HG03175 (cell line): ENCODE measurements at regions not wholly inside any gene's neighbourhood (a gene's known extent, or its start where the extent isn't known, plus 50 kb on each side); places are given as distances from the start of the nearest gene placed in this dataset.

ENCODE experiments used
- ATAC-seq: cut with Tn5 transposase; IDR thresholded peaks from one replicate; pipeline ENCODE4 v1.9.1; 2021; ENCODE audit warnings: mild to moderate bottlenecking, moderate library complexity; ENCODE audit not compliant: unreplicated experiment

DNA sequence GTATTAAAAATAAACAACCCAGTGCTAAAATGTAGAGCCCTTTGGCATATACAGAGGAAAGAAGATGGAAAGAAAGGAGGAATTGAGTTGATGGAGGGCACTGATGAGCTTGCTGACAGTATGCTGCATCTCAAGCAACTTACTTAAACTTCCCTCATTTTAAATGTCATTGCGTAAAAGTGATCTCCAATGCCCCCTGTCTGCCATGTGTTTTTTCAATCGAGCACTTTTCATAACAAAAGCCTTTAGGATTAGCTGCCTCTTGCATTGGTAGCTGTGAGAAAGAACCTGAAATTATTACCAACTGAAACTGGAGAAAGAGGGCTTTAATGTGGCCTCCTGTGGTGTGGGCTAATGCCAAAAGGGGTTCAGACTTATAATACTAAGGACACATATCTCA is 541.6 kb downstream of the SUCLA2 start:
- ATAC-seq: no peak

DNA sequence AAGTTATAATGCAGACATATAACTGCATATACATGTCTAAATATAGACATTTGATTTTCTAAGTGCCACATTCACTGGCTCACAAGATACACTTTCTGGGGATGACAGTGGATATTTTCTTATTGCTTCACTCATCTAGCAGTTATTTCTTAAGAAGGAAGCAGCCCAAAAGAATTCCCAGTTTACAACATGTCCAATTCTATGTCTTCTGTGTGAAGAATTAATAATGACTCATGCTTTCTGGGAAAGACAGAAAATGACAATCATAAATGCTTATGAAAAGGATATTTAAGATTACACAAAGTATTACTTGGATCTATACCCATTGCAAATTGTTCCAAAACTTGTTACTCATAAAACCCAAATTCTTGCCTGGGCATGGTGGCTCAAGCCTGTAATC is 543.4 kb downstream of the SUCLA2 start:
- ATAC-seq: no peak

DNA sequence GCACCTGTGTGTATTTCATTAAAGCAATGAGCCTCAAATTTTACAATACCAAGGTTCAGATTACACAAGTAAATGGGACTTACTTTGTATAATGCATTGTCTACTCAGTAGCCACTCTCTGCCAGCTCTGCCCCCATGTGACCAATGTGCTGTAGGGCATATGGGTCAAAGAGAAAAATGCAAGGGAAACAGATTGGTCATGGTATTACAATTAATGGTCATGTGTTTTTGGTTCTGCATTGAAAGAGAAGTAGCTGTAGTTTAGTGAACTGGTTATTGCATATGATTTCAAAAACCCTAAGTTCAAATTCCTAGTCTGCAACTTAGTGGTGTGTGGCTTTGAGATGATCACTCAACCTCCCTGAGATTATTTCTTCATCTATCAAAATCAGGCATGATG is 545.4 kb downstream of the SUCLA2 start:
- ATAC-seq: no peak

DNA sequence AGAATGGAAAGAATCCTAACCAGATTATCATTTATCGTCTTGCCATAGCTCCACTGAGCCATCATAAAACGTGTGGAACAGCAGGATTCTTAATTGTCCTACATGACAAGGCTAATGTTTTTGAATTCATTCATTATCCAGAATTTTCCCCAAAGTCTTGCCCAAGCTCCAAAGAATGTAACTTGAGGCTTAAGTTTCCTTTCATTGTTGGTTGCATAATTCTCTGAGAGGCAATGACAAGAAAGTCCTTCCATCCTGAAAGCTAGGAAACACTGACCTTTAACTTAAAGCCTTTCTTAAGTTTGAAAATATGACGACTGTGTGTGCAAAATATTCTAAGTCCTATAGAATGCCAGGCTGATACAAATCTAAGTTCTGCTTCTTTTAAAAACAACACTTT is 546.1 kb downstream of the SUCLA2 start:
- ATAC-seq: no peak

DNA sequence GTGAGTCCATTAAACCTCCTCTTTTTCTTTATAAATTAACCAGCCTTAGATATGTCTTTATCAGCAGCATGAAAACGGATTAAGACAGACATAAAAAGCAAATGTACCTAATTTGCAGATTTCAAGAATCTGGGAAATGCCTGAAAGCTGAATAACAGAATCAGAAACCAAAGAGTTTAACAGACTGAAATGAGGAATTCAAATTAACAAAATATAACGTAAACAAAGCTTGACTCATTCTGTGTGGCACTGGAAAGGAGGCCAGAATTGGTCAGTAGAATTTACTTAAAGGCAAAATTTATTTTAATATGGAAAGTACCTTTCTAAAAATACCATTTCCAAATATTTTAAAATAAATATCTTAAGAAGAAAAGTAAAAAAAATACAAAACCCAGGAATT is 540.6 kb upstream of the HTR2A start:
- ATAC-seq: no peak

DNA sequence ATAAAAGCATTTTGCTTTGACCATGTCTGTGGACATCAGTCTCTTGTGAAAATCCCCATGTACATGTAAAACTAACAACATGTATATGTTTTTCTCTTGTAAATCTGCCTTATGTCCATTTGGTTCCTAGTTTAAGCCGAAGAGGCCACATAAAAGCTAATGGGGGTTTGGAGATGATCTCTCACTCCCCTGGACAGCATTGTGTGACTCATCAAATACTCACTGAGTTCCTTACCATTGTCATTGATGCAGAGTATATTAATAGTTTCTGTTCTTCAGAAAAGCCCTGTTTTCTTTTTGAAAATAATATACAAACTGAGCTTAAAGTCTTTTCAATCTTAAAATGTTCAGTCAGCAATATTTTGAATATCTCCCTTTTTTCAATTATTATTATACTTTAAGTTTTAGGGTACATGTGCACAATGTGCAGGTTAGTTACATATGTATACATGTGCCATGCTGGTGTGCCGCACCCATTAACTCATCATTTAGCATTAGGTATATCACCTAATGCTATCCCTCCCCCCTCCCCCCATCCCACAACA is 536.7 kb upstream of the HTR2A start:
- ATAC-seq: no peak

DNA sequence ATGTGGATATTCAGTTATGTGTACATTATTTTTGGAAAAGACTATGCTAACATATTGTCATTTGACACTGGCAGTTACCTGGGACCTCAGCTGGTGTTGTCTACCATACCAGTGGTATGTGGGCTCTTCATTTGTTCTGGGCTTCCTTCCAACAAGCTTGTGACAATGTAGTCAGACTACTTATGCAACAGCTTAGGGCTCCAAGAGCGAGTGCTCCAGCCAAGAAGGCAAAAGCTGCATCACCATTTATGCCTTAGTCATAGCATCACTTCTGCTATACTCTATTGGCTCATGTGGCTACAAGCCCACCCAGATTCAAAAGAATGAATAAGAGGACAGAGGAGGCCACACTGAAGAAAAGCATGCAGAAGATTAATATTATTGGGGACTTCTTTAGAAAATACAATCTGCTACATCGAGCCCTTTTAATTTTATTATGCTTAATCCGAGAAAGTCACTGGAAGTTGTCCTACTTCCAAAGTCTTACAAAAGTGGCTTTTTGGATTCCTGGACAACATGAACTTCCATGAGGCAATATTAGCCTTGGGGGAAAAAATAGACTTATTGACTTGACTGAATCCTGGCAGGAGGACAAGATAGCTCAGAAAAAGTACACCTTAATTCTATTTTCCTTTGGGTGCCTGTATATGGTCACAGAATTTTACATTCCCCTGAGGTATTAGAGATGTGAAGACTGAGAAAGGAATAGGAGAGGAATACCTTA is 529.4 kb upstream of the HTR2A start:
- ATAC-seq: no peak

DNA sequence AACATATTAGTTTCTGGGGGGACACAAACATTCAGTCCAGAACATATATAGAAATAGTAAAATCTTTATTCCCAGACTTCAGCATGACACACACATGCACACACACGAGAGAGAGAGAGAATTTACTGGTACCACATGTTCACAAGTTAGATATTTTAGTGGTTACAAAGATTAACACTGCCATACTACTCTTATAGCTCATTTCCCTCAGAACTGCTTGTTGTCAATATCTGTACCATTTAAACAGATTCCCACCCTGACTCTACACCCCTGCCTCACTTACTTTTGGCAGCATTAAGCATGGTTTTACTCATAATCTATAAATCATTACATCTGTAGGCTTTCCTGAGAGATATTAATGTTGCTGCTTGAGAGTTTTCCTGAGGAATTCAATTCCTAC is 524.7 kb upstream of the HTR2A start:
- ATAC-seq: no peak

DNA sequence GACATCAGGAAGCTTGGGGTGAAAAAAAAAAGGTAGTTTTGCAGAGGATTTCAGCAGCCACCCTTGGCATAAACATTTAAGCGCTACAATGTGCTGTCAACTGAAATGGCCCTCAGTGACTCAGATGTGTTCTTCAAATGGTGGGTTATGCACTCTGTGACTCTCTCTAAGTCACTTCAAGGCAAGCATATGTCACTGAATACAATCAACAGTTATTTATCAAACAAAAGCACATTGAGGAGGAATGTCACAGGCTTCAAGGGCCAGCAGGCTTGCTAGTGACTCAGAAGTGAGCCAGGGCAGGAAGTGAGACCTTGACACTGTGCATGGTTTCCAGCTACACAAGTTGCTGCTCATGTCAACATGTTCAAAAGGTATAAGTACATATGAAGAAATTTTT is 523.7 kb upstream of the HTR2A start:
- no peak for ATAC-seq

DNA sequence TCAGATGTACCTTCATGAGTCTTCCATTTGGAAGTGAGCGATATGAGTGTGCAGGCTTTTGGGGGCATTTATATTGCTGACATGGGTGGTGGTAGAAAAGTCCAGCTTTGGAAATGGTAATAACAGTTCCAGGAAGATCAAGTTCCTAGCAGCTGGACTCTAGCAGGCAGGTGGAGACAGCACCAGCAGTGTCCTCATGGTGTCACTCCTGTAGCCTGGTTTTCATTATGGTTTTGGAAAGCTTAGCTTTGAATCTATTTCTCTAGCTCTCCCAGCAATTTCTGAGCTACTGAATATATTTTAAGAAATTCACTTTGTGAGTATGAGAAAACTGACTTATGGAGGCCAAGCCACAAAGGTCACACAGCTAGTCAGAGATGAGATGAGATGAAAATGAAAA is 523.2 kb upstream of the HTR2A start:
- no peak for ATAC-seq

DNA sequence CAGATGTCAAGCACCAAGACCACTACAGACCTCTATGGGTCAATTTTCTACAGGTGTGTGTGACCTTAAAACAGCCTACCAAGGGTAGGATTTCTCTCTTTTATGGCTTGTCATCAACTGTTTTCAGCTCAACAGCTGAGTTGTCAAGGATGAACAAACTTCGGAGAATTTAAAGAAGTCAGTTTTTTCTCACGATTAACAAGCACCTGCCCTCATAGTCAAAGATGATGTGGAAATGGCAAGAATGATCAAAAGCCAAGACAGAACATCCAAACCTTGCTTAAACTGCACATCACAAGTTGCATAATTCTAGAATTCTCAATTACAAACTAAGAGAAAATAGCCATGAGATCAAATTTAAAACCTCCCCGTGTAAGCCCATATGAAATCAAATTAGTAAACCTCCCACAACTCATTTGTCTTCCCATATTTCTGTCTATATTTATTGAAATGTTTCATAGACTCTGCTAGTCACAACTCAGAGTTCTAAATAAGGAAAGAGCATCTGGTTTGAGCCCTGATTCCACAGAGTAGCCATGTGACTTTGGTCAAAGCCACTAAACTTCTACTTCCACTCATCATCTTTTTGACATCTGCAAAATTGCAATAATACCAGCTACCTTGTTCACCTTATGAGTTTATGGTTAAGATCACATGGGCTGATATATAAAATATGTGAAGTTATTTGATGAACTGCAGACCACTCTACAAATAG is 521.5 kb upstream of the HTR2A start:
- no peak for ATAC-seq

DNA sequence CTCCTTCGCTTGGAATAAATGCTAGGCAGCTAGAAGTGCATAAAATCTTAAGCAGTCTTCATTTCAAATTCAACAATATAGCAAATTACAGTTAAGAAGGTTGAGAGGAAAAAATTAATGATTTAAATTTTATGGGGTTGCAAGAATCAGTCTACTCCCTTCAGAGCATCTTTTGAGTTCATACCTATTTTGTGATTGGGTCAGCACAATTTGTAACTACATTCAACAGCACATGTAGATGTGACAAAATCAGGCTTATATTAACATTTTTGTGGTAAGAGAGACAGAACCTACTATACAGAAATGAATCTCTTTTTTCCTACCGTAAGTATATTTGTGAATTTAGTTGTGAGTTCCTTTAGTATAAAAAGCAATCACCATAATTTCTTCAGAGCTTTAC is 520.6 kb upstream of the HTR2A start:
- ATAC-seq: no peak

DNA sequence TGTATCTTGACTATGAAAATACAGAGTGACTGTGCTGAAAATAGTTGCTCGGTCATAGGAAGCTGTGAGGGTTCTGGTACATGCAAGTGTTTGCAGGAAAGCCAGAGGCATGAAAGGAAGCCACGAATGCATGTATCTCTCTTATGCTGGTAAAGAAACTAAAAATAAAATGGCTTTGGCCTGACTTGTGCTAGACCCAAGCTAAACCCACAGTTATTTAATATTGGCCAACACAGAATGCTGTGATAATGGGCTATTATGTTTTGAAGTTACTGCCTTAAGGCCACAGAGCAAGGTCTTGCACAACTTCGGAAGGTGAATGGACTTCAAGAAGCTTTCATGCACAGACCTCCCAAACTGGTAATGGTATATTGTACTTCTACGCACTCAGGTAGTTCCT is 518.2 kb upstream of the HTR2A start:
- no peak for ATAC-seq

DNA sequence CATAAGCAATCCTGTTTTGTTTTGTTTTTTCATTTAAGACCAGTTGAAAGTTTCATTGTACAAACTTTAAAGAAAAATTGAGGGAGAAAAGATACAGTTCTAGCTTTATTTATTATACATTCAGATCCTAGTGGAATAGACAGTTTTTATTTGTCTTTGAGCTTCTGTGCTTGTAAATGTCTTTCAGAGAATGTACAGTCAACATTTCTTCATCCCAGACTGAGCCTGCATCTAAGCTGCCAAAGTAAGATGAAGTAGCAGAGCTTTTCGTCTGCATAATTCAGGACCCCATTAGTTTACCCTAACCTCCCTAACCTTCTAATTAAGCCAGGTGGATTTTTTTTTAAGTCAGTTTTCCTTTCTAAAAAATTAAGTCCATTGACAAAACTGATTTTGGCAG is 516.7 kb upstream of the HTR2A start:
- ATAC-seq: no peak

DNA sequence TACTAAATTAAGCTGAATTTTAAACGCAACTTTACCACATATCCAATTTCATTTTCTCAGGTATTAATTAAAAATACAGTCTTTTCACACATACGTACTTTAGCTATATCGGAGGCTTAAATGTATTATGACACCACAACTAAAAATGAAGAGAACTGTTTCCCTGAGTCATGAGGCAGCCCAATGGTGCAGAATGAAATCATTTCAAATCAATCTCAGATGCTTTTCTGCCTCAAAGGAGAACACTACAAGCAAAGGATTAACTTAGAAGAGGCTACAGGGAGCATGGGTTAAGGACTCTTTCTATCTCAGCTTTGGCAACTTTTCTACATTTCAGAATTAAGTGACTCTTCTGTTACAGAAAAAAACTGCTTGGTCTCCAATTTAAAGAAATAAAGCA is 516.3 kb upstream of the HTR2A start:
- ATAC-seq: no peak

DNA sequence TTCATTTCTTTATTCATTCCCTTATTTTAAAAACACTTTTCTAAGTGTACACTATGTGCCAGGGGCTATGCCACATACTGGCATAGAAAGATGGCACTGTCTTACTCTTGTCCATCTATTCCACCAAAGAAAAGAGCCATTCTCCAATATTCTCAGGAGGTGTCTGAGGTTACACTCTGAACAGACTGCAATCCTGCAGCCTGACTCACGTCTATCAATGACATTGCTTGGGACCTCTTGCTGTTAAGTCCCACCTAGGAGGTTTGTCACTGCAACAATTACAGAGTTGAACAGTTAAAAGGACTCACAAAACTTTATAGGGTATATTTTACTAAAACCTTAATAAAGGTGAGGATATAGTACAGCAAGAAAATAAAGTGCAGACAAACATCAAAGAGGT is 512.9 kb upstream of the HTR2A start:
- no peak for ATAC-seq

DNA sequence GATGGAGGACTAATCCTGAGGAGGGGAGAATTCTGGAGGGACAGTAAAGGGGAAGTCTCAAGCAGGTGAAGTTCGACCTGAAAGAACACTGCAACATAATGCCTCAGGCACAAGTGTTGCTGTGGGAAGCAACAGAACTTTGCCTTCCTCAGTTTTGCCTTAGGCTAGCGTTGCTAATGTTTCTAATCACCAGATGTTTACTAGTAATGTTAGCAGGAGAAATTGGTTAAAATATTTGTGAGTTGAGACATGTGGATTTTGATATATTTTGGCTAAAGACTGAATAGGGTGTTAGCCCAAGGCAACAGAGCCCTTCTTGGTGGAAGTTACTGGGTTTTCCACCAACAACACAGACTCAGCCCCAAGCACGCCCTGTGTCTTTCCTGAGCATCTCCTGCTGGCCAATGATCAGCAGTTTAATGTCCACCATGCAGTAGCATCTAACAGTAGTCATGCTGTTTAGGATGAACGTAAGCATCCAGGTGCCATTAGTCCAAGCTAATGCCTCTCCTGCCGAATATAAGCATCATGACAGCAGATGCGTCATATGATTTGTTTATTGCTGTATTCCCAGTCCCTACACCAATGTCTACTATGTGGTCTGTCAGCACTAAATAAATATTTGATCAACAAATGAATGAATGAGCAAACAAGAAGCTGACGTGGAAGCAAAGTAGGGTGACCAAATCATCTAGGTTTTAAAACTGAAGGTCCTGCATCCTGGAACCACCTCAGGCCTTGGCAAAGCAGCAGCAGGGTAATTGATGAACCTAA is 511.9 kb upstream of the HTR2A start:
- no peak for ATAC-seq

DNA sequence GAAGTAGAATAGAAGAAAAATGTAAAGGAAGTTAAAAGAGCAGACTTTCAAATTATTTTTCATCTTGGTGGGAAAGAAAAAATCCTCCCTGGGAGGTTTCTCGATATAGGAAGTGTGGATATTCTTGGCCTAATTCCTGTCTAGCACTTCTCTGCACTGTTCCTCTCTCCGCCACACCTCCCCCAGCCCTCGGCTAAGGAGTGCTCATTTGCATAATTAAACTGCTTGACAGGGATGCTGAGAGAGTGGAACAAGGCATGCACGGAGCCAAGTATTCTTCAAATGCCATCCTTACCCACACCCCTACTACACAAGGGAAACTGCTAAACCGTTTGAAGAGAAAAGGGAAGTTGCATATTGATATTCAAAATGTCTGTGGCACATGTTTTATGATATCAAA is 511.0 kb upstream of the HTR2A start:
- ATAC-seq: no peak

DNA sequence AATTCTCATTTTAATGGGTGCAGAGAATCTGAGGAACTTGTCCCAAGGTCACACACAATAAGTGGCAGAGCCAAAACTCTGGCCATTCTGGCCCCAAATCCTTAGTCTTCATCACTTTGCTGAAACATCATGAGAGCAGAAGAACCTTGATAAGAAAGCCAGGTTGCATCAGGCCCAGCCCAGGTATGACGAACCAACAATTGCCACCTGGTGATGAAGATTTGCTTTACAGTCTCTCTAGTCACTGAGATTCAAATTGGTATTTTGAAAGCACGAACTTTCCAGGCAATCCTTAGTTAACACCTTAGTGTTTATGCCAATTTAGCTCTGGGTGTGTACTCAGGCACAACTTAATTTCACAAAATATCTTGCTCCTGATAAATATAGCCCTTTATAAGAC is 502.7 kb upstream of the HTR2A start:
- no peak for ATAC-seq

DNA sequence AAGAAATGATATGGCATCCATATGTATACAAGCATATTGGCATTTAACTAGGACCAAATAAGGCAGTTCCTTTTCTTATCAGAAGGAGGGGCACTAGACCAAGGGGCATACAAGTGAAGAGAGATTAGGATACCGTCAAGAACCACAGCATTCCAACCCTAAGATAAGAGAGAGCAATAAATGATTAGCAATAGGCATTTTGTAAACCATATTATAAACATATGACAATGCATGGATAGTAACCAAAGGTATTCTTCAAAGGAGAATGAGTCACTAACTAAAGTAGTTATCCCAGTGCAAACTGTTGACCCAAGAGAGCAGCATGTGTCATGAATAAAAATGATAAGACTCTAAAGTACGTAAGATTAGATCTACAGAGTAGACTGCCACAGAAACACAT is 500.9 kb upstream of the HTR2A start:
- ATAC-seq: no peak

DNA sequence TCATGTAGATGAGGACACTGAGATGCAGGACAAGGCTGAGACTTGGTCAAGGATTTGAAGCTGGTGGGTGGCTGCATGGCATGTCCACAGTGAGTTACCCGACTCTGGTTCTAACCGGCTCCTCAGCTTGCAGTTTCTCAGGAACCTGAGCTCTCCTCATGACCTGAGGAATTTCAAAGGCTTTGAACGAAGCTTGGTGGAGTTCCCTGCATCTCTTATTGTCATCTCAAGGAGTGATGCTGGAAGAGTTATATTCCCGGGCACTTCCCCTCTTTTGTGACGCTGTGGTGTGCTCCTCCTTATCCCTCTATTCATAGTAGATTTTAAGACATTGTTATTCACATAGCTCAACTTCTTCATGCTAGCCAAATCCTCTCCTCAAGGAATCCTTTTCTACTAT is 500.1 kb upstream of the HTR2A start:
- ATAC-seq: no peak

DNA sequence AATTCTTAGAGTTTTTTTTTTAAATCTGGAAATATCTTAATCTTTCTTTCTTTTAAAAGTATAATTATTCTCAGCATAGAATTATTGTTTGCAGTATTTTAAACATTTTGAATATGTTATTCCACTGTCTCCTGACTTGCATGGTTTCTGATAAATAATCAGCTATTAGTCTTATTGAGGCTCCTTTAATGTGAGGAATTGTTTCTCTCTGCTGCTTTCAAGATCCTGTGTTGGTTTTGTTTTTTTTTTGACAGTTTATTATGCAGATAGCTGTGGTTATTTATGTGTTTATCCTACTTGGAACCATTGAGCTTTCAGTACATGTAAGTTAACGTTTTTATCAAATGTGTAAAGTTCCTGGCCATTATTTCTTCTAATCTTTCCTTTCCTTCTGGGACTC is 477.9 kb upstream of the HTR2A start:
- no peak for ATAC-seq
